ENCODE measurements at regions not wholly inside any gene's neighbourhood (a gene's known extent, or its start where the extent isn't known, plus 50 kb on each side); places are given as distances from the start of the nearest gene placed in this dataset.

DNA sequence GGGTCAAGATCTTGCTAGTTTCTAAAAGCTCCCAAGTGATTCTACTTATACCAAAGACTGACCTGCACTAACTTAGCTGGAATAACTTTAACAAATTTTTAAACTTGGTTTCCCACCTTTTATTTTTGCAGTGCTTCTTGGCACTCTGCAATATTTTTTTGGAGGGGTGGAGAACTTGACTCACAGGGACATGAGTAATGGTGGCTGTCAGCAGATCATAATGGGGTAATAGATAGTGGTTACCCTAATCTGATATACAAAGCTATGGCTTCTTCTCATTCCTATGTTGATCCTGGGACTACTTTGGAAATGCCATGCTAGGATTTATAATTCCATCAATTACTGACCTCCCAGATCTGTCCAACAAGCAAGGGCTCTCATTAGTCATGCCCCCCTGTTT is 295.7 kb downstream of the GPAT3 start:
- TF ChIP-seq, protein P1, sequence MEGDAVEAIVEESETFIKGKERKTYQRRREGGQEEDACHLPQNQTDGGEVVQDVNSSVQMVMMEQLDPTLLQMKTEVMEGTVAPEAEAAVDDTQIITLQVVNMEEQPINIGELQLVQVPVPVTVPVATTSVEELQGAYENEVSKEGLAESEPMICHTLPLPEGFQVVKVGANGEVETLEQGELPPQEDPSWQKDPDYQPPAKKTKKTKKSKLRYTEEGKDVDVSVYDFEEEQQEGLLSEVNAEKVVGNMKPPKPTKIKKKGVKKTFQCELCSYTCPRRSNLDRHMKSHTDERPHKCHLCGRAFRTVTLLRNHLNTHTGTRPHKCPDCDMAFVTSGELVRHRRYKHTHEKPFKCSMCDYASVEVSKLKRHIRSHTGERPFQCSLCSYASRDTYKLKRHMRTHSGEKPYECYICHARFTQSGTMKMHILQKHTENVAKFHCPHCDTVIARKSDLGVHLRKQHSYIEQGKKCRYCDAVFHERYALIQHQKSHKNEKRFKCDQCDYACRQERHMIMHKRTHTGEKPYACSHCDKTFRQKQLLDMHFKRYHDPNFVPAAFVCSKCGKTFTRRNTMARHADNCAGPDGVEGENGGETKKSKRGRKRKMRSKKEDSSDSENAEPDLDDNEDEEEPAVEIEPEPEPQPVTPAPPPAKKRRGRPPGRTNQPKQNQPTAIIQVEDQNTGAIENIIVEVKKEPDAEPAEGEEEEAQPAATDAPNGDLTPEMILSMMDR (IDR thresholded peaks at IDR 0.05) = no peak
- no peak for TF ChIP-seq POLR2A (IDR thresholded peaks at IDR 0.05)
